ENCODE measurements at regions not wholly inside any gene's neighbourhood (a gene's known extent, or its start where the extent isn't known, plus 50 kb on each side); places are given as distances from the start of the nearest gene placed in this dataset.

GRCh38 chrX:40168480-40169011, 70.8 kb upstream of the BCOR start:
- H3K27ac ChIP-seq = no peak overlapping the region
- intact Hi-C loops (cut with DNase I; ENCODE audit: low total_unique reads) = no loop called here
- no peaks in the 10 kb centered on the region for H3K36me3 ChIP-seq
- peak overlapping the region in 1 of 4 donors; percentile 49 for H3K4me3 ChIP-seq
- DNase-seq (no peak), ATAC-seq (no peak)
- TF ChIP-seq CTCF (IDR thresholded peaks at IDR 0.05 in 4 of 5, conservative IDR thresholded peaks at IDR 0.05 in 1 of 5) (no peak), POLR2A (IDR thresholded peaks at IDR 0.05) (no peak)
- no peaks in the 10 kb centered on the region for H3K9me3 ChIP-seq
- H3K4me1 ChIP-seq = peaks cover 0 to 17% of the 10 kb centered on the region in 2 donors
- H3K27me3 ChIP-seq = peaks cover 0 to 46% (median 29%) of the 10 kb centered on the region in 3 donors
- in situ Hi-C loops (cut with MboI; ENCODE audit: low sequenced_read_pairs in 4 of 4) = loop anchor here in 2 of 4 donors (10.0 to 25.0 kb wide), 3 partner anchors 156 to 431 kb away; no protein-coding TSS in a partner anchor

GRCh38 chrX:40167850-40168479, 70.2 kb upstream of the BCOR start:
- intact Hi-C loops (cut with DNase I; ENCODE audit: low total_unique reads) = no loop called here
- H3K27me3 ChIP-seq = peaks cover 0 to 41% (median 29%) of the 10 kb centered on the region in 3 donors

GRCh38 chrX:40167233-40167849, 69.6 kb upstream of the BCOR start:
- TF ChIP-seq CTCF (IDR thresholded peaks at IDR 0.05 in 4 of 5, conservative IDR thresholded peaks at IDR 0.05 in 1 of 5) (no peak), POLR2A (IDR thresholded peaks at IDR 0.05) (no peak)
- ATAC-seq = no peak
- in situ Hi-C loops (cut with MboI; ENCODE audit: low sequenced_read_pairs in 4 of 4) (loop anchor here in 2 of 4 donors (10.0 to 25.0 kb wide), 3 partner anchors 155 to 430 kb away; no protein-coding TSS in a partner anchor), intact Hi-C loops (cut with DNase I; ENCODE audit: low total_unique reads) (no loop called here)
- Histone ChIP-seq H3K36me3 (no peaks in the 10 kb centered on the region), H3K27ac (peak overlapping the region in 1 of 4 donors; percentile 12), H3K27me3 (peaks cover 0 to 35% (median 24%) of the 10 kb centered on the region in 3 donors), H3K9me3 (no peaks in the 10 kb centered on the region), H3K4me1 (peaks cover 0 to 14% of the 10 kb centered on the region in 2 donors), H3K4me3 (peak overlapping the region; percentile 40 to 57 (median 50))
- DNase-seq = no peak

More at GRCh38 chrX:40167850-40168479, 70.2 kb upstream of the BCOR start:
- peaks cover 0 to 17% of the 10 kb centered on the region in 2 donors for H3K4me1 ChIP-seq
- no peaks in the 10 kb centered on the region for H3K9me3 ChIP-seq
- H3K4me3 ChIP-seq = peak overlapping the region; percentile 40 to 57 (median 50)
- H3K27ac ChIP-seq = peak overlapping the region in 1 of 4 donors; percentile 12
- no peaks in the 10 kb centered on the region for H3K36me3 ChIP-seq
- DNase-seq = no peak
- peak in 1 of 2 donors; percentile 31 for ATAC-seq
- in situ Hi-C loops (cut with MboI; ENCODE audit: low sequenced_read_pairs in 4 of 4) = loop anchor here in 2 of 4 donors (10.0 to 25.0 kb wide), 3 partner anchors 156 to 431 kb away; no protein-coding TSS in a partner anchor
- no peak for TF ChIP-seq CTCF (IDR thresholded peaks at IDR 0.05 in 4 of 5, conservative IDR thresholded peaks at IDR 0.05 in 1 of 5)
- TF ChIP-seq POLR2A (IDR thresholded peaks at IDR 0.05) = no peak

GRCh38 chrX:40166582-40166981, 68.8 kb upstream of the BCOR start:
- Histone ChIP-seq H3K27ac (no peak overlapping the region), H3K27me3 (peaks cover 0 to 30% (median 22%) of the 10 kb centered on the region in 3 donors), H3K4me3 (peak overlapping the region in 1 of 4 donors; percentile 40), H3K36me3 (no peaks in the 10 kb centered on the region), H3K9me3 (no peaks in the 10 kb centered on the region), H3K4me1 (peaks cover 0 to 9% of the 10 kb centered on the region in 2 donors)
- intact Hi-C loops (cut with DNase I; ENCODE audit: low total_unique reads) = no loop called here
- in situ Hi-C loops (cut with MboI; ENCODE audit: low sequenced_read_pairs in 4 of 4) = loop anchor here in 2 of 4 donors (10.0 to 25.0 kb wide), 3 partner anchors 154 to 429 kb away; no protein-coding TSS in a partner anchor
- TF ChIP-seq CTCF (IDR thresholded peaks at IDR 0.05 in 4 of 5, conservative IDR thresholded peaks at IDR 0.05 in 1 of 5) (no peak), POLR2A (IDR thresholded peaks at IDR 0.05) (no peak)
- ATAC-seq = no peak
- no peak for DNase-seq
